ENCODE measurements at regions not wholly inside any gene's neighbourhood (a gene's known extent, or its start where the extent isn't known, plus 50 kb on each side); places are given as distances from the start of the nearest gene placed in this dataset.

DNA sequence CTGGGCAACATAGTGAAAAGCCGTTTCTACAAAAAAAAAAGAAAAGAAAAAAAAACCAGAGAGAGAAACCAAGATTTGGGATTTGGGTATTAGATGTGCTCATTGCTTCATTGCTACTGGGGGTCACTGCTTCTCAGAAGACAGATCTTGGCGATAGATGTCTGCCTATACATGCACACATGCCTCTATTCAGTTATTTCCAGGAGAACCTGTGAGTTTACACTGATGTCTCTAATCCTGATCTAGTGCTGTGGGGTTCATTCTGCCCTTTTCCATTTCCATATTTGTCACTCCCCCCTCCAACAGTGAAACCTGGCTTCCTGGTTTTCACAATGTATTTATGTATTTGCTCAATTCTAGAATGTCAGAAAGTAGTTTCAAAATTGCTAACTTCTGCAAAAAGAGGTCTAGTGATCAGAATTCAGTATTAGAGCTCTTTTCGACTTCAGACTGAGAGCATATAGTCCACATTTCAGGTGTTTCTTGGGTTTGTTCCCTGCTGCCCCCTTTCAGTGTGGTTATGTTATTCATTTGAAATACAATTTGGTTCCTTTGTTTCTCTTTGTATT, 111.0 kb downstream of the SLC25A47 start:
- Histone ChIP-seq H3K27ac (ENCODE audit: low read depth, low read length) (no peak overlapping the region), H3K4me1 (ENCODE audit: control insufficient read depth in 1 of 2, insufficient read depth in 2 of 2, low read length in 2 of 2) (peaks cover 20 to 39% of the 10 kb centered on the region in 2 experiments), H2AFZ (ENCODE audit: low read depth, low read length, poor library complexity, severe bottlenecking) (no peak overlapping the region), H4K20me1 (ENCODE audit: insufficient read depth) (no peaks in the 10 kb centered on the region), H3K79me2 (ENCODE audit: insufficient read depth, low read length) (no peaks in the 10 kb centered on the region), H3K9me3 (ENCODE audit: control insufficient read depth in 1 of 2, insufficient read depth in 1 of 2, low read depth in 1 of 2, low read length in 2 of 2) (no peaks in the 10 kb centered on the region), H3K36me3 (ENCODE audit: control insufficient read depth in 1 of 2, insufficient read depth in 2 of 2, low read length in 2 of 2) (no peaks in the 10 kb centered on the region), H3K4me2 (ENCODE audit: low read length) (no peak overlapping the region), H3K4me3 (replicated peaks in 1 of 2; ENCODE audit: low read depth in 1 of 2, low read length in 2 of 2) (no peak overlapping the region), H3K27me3 (ENCODE audit: insufficient read depth, low read length) (no peaks in the 10 kb centered on the region), H3K9me2 (ENCODE audit: insufficient read depth) (no peaks in the 10 kb centered on the region), H3K9ac (ENCODE audit: low read length) (no peak overlapping the region)
- DNase-seq (ENCODE audit: low read depth, low spot score) (no peak), ATAC-seq (no peak)
- BruUV-seq (replicated peaks) = no TSS peak
- ChIA-PET CTCF (no interaction called here), POLR2A (no interaction called here), RAD21 (ENCODE audit: low non-redundant PET in 1 of 2, low total read pairs in 2 of 2, uncharacterized antibody in 2 of 2, unreplicated experiment in 2 of 2) (no interaction called here)
- no peak for TF ChIP-seq POLR2A (IDR thresholded peaks at IDR 0.05; ENCODE audit: borderline replicate concordance, extremely low read depth, insufficient read depth, insufficient read length)
- intact Hi-C loops (cut with micrococcal nuclease) = no loop called here

DNA sequence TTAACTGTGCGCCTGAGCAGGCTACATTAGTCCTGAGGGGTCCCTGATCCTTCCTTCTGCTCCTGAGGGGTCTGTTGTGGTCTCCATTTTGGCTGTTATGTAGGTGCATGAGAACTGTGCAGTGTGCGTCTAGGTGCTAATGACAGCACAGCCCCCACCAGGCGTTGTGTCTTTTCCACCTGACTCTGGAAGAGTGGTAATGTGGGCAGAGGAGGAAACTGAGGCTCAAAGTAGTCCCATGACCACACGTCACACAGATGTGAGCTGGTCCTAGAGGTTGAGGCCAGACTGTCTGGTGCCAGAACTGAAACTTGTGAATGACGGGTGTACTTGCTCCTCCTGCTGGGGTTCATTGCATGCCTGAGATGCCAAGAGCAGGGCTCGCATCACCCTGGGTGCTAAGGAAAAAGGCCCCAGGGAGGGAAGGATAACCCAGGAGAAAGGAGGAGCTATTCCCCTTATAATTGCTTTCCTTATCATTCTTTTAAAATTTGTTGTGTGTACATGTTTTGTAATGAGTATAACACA, 111.8 kb downstream of the SLC25A47 start:
- Histone ChIP-seq H3K4me2 (ENCODE audit: low read length) (peak overlapping the region; percentile 12; the same call in 1 of the 2 replicates), H3K79me2 (ENCODE audit: insufficient read depth, low read length) (no peaks in the 10 kb centered on the region), H3K9me3 (ENCODE audit: control insufficient read depth in 1 of 2, insufficient read depth in 1 of 2, low read depth in 1 of 2, low read length in 2 of 2) (no peaks in the 10 kb centered on the region), H2AFZ (ENCODE audit: low read depth, low read length, poor library complexity, severe bottlenecking) (no peak overlapping the region), H3K9ac (ENCODE audit: low read length) (no peak overlapping the region), H3K9me2 (ENCODE audit: insufficient read depth) (no peaks in the 10 kb centered on the region), H3K4me3 (replicated peaks in 1 of 2; ENCODE audit: low read depth in 1 of 2, low read length in 2 of 2) (no peak overlapping the region), H3K27ac (ENCODE audit: low read depth, low read length) (no peak overlapping the region), H3K36me3 (ENCODE audit: control insufficient read depth in 1 of 2, insufficient read depth in 2 of 2, low read length in 2 of 2) (no peaks in the 10 kb centered on the region), H3K27me3 (ENCODE audit: insufficient read depth, low read length) (no peaks in the 10 kb centered on the region), H4K20me1 (ENCODE audit: insufficient read depth) (no peaks in the 10 kb centered on the region), H3K4me1 (ENCODE audit: control insufficient read depth in 1 of 2, insufficient read depth in 2 of 2, low read length in 2 of 2) (peaks cover 28 to 47% of the 10 kb centered on the region in 2 experiments)
- no peak for DNase-seq (ENCODE audit: low read depth, low spot score)
- ATAC-seq = no peak
- RAD21 ChIA-PET (ENCODE audit: low non-redundant PET in 1 of 2, low total read pairs in 2 of 2, uncharacterized antibody in 2 of 2, unreplicated experiment in 2 of 2) = no interaction called here
- CTCF ChIA-PET = no interaction called here
- no TSS peak for BruUV-seq (replicated peaks)
- intact Hi-C loops (cut with micrococcal nuclease) = no loop called here
- POLR2A ChIA-PET = no interaction called here
- no peak for TF ChIP-seq EGR1 (IDR thresholded peaks at IDR 0.05; ENCODE audit: low read depth)
- TF ChIP-seq CBX3 (IDR thresholded peaks at IDR 0.05; ENCODE audit: low read depth) = no peak
- TF ChIP-seq POLR2A (IDR thresholded peaks at IDR 0.05; ENCODE audit: borderline replicate concordance, extremely low read depth, insufficient read depth, insufficient read length) = no peak
- TF ChIP-seq ZFX (IDR thresholded peaks at IDR 0.05) = no peak
- TF ChIP-seq EZH2 (IDR thresholded peaks at IDR 0.05) = no peak
- no peak for TF ChIP-seq YY1 (IDR thresholded peaks at IDR 0.05; ENCODE audit: extremely low read depth, insufficient replicate concordance, low read depth, low read length)
- no peak for TF ChIP-seq ZNF274 (IDR thresholded peaks at IDR 0.05; ENCODE audit: low read depth, low read length)
- TF ChIP-seq CEBPB (IDR thresholded peaks at IDR 0.05; ENCODE audit: low read depth) = no peak
- no peak for TF ChIP-seq SIN3A (IDR thresholded peaks at IDR 0.05; ENCODE audit: low read depth)
- TF ChIP-seq, protein P1, sequence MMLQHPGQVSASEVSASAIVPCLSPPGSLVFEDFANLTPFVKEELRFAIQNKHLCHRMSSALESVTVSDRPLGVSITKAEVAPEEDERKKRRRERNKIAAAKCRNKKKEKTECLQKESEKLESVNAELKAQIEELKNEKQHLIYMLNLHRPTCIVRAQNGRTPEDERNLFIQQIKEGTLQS (IDR thresholded peaks at IDR 0.05) = no peak
- TF ChIP-seq RAD21 (IDR thresholded peaks at IDR 0.05; ENCODE audit: low read depth) = no peak
- TF ChIP-seq JUND (IDR thresholded peaks at IDR 0.05) = no peak
- no peak for TF ChIP-seq POLR2AphosphoS5 (IDR thresholded peaks at IDR 0.05; ENCODE audit: low read depth, low read length)
- TF ChIP-seq, protein P2, sequence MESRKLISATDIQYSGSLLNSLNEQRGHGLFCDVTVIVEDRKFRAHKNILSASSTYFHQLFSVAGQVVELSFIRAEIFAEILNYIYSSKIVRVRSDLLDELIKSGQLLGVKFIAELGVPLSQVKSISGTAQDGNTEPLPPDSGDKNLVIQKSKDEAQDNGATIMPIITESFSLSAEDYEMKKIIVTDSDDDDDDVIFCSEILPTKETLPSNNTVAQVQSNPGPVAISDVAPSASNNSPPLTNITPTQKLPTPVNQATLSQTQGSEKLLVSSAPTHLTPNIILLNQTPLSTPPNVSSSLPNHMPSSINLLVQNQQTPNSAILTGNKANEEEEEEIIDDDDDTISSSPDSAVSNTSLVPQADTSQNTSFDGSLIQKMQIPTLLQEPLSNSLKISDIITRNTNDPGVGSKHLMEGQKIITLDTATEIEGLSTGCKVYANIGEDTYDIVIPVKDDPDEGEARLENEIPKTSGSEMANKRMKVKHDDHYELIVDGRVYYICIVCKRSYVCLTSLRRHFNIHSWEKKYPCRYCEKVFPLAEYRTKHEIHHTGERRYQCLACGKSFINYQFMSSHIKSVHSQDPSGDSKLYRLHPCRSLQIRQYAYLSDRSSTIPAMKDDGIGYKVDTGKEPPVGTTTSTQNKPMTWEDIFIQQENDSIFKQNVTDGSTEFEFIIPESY (IDR thresholded peaks at IDR 0.05; ENCODE audit: extremely low read depth, insufficient replicate concordance, low read length) = no peak
- TF ChIP-seq, protein P3, sequence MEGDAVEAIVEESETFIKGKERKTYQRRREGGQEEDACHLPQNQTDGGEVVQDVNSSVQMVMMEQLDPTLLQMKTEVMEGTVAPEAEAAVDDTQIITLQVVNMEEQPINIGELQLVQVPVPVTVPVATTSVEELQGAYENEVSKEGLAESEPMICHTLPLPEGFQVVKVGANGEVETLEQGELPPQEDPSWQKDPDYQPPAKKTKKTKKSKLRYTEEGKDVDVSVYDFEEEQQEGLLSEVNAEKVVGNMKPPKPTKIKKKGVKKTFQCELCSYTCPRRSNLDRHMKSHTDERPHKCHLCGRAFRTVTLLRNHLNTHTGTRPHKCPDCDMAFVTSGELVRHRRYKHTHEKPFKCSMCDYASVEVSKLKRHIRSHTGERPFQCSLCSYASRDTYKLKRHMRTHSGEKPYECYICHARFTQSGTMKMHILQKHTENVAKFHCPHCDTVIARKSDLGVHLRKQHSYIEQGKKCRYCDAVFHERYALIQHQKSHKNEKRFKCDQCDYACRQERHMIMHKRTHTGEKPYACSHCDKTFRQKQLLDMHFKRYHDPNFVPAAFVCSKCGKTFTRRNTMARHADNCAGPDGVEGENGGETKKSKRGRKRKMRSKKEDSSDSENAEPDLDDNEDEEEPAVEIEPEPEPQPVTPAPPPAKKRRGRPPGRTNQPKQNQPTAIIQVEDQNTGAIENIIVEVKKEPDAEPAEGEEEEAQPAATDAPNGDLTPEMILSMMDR (IDR thresholded peaks at IDR 0.05 in 2 of 3, conservative IDR thresholded peaks at IDR 0.05 in 1 of 3; ENCODE audit: borderline replicate concordance in 1 of 3, insufficient read depth in 1 of 3, low read depth in 2 of 3, low read length in 2 of 3) = no peak

Measured in HCT116 (cell line).